Stimulated activated memory B cell treated with anti-CD40 and anti-IgM and Interleukin-4, amounts not matched to agents 10 μg/mL and 1 μg/mL and 100 μg/mL, for 72 hours (primary cell): ENCODE measurements at regions not wholly inside any gene's neighbourhood (a gene's known extent, or its start where the extent isn't known, plus 50 kb on each side); places are given as distances from the start of the nearest gene placed in this dataset.
A peak's percentile ranks its signal among the peaks of the same experiment; 100 is the strongest.

Source experiments
- ATAC-seq: fragments of 150-1000 bp; cut with Tn5 transposase; 2 replicates; pipeline ENCODE4 v1.10.0; 2021
- H3K27ac Mint-ChIP-seq: one replicate; pipeline ENCODE4 v1.8.0; 2022; ENCODE audit warnings: mild to moderate bottlenecking, mixed read lengths
- H3K27me3 Mint-ChIP-seq: one replicate; pipeline ENCODE4 v1.8.0; 2022; ENCODE audit warnings: mixed read lengths
- H3K36me3 Mint-ChIP-seq: one replicate; pipeline ENCODE4 v1.8.0; 2022; ENCODE audit warnings: mixed read lengths
- H3K4me1 Mint-ChIP-seq: one replicate; pipeline ENCODE4 v1.8.0; 2022; ENCODE audit warnings: mixed read lengths
- H3K4me3 Mint-ChIP-seq: one replicate; pipeline ENCODE4 v1.8.0; 2022; ENCODE audit warnings: mild to moderate bottlenecking, moderate library complexity, mixed read lengths
- H3K9me3 Mint-ChIP-seq: one replicate; pipeline ENCODE4 v1.8.0; 2022; ENCODE audit warnings: mixed read lengths

DNA sequence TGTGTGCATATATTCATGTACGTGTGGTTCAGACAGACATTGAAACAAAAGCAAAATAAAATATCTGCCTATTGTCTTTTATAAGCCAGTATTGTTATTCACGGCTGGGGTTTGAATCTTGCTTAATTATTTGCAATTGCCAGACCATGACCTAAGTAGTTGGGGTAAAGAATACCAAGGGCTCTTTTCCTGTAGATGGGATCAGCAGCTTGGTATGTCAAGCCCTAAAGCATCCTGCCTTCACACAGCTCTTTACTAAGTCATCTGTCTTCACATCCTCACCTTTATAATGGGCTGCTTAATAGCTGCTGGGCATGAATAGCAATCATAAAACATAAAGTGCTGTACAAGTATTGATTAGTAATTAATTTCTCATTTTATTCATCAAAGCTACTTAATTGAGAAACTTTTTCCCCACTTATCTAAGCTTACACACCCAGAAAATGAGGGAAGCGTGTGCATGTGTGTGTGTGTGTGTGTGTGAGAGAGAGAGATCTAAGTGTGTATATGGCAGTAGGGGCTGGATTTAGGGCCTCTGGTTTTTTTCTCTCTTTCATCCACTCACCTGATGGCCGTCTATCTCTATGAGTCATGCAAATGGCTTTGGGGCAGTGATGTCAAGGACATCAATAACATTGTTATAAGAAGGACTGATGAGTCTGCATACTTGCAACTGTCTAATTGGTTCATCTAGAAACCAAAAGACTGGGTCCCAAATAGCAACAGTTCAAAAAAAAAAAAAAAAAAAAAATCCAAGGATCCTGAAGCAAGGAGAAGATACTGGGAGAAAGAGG is 244.1 kb upstream of the TNP1 start:
- Mint-ChIP-seq H3K27me3 (peaks cover 8% of the 10 kb centered on the region), H3K27ac (no peak overlapping the region), H3K4me1 (peaks cover 13% of the 10 kb centered on the region), H3K9me3 (peaks cover 4% of the 10 kb centered on the region), H3K4me3 (no peak overlapping the region), H3K36me3 (no peaks in the 10 kb centered on the region)
- ATAC-seq, result no peak

DNA sequence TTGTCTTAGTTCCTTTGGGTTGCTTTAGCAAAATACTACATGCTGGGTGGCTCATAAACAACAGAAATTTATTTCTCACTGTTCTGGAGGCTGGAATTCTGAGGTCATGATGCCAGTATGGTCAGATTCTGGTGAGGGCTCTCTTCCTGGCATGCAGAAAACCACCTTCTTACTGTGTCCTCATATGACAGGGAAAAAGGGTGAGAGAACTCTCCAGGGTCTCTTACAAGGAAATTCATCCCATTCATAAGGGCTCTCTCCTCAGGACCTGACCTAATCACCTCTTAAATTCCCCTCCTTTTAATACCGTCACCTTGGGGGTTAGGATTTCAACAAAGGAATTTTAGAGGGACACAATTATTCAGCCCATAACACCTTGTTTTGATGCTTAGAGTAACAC is 243.1 kb upstream of the TNP1 start:
- Mint-ChIP-seq H3K4me1 (peaks cover 13% of the 10 kb centered on the region), H3K27me3 (peaks cover 8% of the 10 kb centered on the region), H3K4me3 (no peak overlapping the region), H3K9me3 (peaks cover 4% of the 10 kb centered on the region), H3K27ac (no peak overlapping the region), H3K36me3 (no peaks in the 10 kb centered on the region)
- ATAC-seq, result no peak

DNA sequence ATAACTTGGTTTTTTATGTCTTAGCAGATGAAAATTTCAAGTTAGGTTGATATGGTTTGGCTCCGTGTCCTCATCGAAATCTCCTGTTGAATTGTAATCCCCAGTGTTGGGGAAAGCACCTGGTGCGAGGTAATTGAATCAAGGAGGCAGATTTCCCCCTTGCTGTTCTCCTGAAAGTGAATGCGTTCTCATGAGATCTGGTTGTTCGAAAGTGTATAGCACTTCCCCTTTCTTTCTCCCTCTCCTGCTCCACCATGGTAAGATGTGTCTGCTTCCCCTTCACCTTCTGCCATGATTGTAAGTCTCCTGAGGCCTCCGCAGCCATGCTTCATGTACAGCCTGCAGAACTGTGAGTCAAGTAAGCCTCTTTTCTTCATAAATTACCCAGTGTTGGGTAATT is 242.1 kb upstream of the TNP1 start:
- H3K9me3 Mint-ChIP-seq, result peaks cover 4% of the 10 kb centered on the region
- peaks cover 8% of the 10 kb centered on the region for H3K4me1 Mint-ChIP-seq
- H3K27ac Mint-ChIP-seq, result no peak overlapping the region
- ATAC-seq, result peak; percentile 68
- peaks cover 8% of the 10 kb centered on the region for H3K27me3 Mint-ChIP-seq
- H3K36me3 Mint-ChIP-seq, result no peaks in the 10 kb centered on the region
- H3K4me3 Mint-ChIP-seq, result no peak overlapping the region

DNA sequence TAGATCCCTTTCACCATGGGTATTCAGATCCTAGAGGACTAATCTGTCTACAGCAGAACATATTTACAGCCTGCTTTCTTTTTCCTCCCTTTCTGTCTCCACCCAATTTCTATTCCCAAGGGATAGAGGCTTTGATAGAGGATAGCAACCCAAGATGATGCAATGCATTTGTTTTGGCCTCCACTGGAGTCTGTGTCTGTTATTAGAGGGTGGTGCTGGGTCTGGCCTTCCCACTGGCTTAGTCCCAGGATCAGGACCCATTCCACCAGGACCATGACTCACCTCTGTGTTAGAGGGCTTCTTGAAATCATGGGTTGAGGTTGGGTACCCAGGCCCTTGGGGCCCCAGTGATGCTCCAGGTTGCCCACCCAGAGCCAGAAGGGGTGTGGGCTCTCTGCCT is 239.7 kb upstream of the TNP1 start:
- Mint-ChIP-seq H3K4me3 (no peak overlapping the region), H3K36me3 (no peaks in the 10 kb centered on the region), H3K4me1 (peaks cover 8% of the 10 kb centered on the region), H3K27me3 (peaks cover 7% of the 10 kb centered on the region), H3K27ac (no peak overlapping the region), H3K9me3 (no peaks in the 10 kb centered on the region)
- no peak for ATAC-seq

DNA sequence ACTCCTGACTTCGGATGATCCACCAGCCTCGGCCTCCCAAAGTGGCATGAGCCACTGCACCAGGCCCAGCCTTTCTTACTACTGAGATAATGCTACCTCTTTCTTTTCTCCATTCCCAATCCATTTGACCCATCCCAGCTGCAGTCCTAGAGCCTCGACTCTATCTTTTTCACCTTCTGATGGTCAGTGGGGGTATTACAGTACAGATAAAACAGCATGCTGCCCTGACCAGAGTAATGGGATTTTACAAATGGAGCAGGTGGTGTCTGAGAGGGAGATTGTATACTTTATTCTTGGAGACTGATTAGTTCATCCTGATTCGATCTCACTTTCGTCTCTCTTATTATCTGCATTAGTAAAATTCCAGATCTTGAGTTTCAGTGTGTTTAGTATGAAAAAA is 238.6 kb upstream of the TNP1 start:
- Mint-ChIP-seq H3K27me3 (no peaks in the 10 kb centered on the region), H3K9me3 (no peaks in the 10 kb centered on the region), H3K4me3 (no peak overlapping the region), H3K27ac (no peak overlapping the region), H3K36me3 (no peaks in the 10 kb centered on the region), H3K4me1 (peaks cover 8% of the 10 kb centered on the region)
- ATAC-seq, result no peak

DNA sequence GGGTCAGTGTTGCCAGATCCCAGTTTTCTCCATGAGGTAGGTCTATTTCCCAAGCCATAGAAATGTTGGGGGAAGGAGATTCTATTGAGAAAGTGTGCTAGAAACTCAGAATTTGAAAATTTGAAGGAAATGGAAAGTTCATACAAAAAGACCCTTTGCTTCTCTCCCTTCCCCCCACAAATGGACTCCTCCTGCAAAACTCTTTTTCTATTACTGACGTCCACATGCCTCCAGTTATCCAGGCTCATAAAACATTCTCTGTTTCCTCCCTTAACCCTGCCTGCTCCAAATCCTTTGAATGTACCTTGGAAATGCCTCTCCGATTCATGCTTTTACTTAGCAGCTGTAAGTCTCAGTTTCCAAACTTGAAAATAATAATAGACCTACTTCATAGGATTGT is 237.5 kb upstream of the TNP1 start:
- H3K4me3 Mint-ChIP-seq, result no peak overlapping the region
- H3K27ac Mint-ChIP-seq, result no peak overlapping the region
- no peaks in the 10 kb centered on the region for H3K27me3 Mint-ChIP-seq
- no peaks in the 10 kb centered on the region for H3K9me3 Mint-ChIP-seq
- H3K36me3 Mint-ChIP-seq, result no peaks in the 10 kb centered on the region
- peaks cover 7% of the 10 kb centered on the region for H3K4me1 Mint-ChIP-seq
- no peak for ATAC-seq

DNA sequence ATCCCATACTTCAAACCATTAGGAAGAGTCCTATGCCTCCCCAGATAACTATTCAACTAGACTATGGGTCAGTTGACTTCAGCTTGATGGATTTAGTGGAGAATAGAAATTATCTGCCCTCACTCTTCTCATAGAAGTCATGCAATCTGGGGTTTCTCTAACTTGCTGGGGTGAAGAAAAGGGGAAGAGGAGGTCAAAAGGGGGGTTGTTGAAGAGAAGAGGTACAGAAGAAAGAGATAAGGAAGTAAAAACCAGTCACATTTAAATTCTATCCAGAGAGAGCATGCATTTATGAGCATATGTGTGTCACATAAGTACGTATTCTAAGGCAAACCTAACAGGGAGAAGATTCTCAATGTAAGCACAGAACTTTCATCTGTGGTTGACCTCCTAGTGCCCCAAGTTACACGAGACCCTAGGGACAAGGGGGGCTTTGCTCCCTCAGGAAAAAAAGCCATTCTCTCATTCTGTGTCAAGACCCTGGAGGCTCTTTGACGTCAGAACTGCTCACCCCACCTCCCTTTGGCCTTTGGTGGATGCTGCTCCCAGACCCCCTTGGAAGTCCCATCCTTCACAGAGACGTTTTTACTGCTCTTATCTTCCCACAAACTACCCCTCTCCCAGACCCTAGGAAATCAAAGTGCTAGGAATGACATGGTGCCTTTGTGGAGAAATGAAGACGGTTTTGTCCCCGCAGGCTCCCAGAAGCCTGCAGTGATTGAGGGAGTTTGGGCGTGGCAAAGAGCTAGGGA is 236.8 kb upstream of the TNP1 start:
- Mint-ChIP-seq H3K27me3 (no peaks in the 10 kb centered on the region), H3K36me3 (no peaks in the 10 kb centered on the region), H3K4me3 (no peak overlapping the region), H3K27ac (no peak overlapping the region), H3K4me1 (peaks cover under 1% of the 10 kb centered on the region), H3K9me3 (no peaks in the 10 kb centered on the region)
- ATAC-seq, result no peak

DNA sequence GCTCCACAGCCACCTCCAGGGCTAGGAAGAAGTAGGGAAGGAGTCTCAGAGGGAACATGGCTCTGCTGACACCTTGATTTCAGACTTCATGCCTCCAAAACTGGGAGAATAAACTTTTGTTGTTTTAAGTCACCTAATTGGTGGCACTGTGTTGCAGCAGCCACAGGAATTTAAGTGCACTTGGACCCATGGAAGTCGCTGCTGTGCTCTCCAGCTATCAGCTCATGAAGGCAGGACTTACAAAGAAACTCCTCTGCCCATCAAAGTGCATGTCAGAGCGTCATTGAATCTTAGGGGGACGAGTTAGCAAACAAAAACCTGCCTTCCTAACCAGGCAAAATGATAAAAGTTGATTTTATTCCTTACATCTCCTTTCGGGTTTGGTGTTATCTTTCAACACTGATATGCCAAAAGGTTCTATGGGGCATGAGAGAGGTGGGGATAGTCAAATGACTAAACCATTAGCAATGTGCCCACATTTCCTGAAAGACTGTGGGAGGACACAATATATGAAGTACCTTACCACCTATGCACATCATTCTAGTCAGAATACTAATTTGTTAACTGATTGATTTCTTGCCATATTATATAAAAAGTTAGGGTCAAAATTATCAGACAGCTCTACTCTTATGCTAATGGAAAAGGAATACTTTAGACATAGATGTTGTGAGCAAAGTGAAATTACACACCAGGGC is 235.8 kb upstream of the TNP1 start:
- Mint-ChIP-seq H3K27ac (no peak overlapping the region), H3K27me3 (no peaks in the 10 kb centered on the region), H3K9me3 (peaks cover 3% of the 10 kb centered on the region), H3K36me3 (no peaks in the 10 kb centered on the region), H3K4me3 (no peak overlapping the region), H3K4me1 (peaks cover 7% of the 10 kb centered on the region)
- ATAC-seq, result no peak

DNA sequence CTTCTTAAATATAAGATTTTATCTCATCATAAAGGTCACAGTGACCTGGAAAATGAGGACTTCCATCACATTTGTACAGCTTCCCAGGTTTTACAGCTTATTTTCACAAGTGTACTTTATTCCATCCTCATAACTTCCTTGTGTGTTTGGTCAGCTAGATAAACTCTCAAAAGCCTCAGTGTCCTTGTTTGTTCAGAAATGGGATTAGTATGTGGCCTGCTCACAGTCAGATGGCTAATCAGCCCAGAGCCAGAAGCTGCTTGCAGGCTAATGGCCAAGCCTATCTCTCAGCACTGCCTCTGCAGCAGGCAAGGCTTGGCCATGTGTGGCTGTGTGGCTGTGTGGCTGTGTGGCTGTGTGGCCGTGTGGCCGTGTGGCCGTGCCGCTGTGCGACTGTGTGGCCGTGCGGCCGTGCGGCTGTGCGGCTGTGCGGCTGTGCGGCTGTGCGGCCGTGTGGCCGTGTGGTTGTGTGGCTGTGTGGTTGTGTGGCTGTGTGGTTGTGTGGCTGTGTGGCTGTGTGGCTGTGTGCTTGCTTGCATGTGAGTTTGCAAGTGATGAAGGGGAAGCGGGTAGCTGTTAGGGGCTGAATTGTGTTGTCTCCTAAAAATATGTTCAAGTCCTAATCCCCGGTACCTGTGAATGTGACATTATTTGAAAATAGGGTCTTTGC is 233.0 kb upstream of the TNP1 start:
- H3K27me3 Mint-ChIP-seq, result no peaks in the 10 kb centered on the region
- peaks cover 3% of the 10 kb centered on the region for H3K9me3 Mint-ChIP-seq
- H3K27ac Mint-ChIP-seq, result no peak overlapping the region
- H3K36me3 Mint-ChIP-seq, result no peaks in the 10 kb centered on the region
- ATAC-seq, result no peak
- H3K4me1 Mint-ChIP-seq, result peaks cover 14% of the 10 kb centered on the region
- no peak overlapping the region for H3K4me3 Mint-ChIP-seq

DNA sequence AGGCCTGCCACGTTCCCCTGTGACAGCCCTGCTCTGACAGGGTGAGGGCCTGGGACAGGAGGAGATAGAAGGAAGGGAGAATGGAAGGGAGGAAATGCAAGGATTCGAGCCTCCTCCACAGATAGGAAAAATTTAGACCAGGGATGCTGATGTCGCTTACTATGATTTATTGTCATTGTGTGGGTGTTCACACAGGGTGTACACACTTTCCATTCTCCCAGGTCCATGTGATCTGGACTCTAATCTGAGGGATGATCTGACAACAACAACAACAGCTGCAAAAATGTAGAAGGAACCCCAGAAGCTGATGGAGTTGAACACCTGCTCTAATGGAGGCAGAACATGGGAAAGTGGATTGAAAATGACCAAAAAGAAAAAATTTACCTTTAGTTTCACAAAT is 231.7 kb upstream of the TNP1 start:
- Mint-ChIP-seq H3K4me3 (no peak overlapping the region), H3K9me3 (peaks cover 3% of the 10 kb centered on the region), H3K27ac (peak overlapping the region; percentile 17)

DNA sequence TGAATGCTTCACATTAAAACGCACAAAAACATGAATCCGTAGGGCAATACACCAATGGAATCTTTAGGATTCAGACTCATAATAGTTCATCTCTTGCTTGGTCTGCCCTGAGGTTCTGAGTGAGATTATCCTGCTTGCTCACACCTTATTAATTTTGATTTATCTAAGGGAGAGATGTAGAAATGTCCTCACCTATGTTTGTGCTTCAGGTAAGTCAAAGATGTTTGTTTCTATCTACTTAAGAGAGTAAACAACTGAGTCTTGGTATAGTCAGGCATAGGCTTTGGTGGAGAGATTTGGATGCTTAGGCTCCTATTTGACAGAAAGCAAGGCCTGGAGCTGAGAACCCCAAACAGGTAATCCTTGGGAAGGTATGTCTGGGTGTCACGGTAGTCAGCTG is 231.0 kb upstream of the TNP1 start:
- H3K4me1 Mint-ChIP-seq, result peaks cover 18% of the 10 kb centered on the region
- H3K27me3 Mint-ChIP-seq, result no peaks in the 10 kb centered on the region
- no peaks in the 10 kb centered on the region for H3K36me3 Mint-ChIP-seq
- peak overlapping the region; percentile 17 for H3K27ac Mint-ChIP-seq
- no peak overlapping the region for H3K4me3 Mint-ChIP-seq
- ATAC-seq, result no peak
- peaks cover 3% of the 10 kb centered on the region for H3K9me3 Mint-ChIP-seq

More for the DNA sequence above, 231.7 kb upstream of the TNP1 start:
- no peak for ATAC-seq
- H3K4me1 Mint-ChIP-seq, result peaks cover 14% of the 10 kb centered on the region
- H3K27me3 Mint-ChIP-seq, result no peaks in the 10 kb centered on the region
- no peaks in the 10 kb centered on the region for H3K36me3 Mint-ChIP-seq

DNA sequence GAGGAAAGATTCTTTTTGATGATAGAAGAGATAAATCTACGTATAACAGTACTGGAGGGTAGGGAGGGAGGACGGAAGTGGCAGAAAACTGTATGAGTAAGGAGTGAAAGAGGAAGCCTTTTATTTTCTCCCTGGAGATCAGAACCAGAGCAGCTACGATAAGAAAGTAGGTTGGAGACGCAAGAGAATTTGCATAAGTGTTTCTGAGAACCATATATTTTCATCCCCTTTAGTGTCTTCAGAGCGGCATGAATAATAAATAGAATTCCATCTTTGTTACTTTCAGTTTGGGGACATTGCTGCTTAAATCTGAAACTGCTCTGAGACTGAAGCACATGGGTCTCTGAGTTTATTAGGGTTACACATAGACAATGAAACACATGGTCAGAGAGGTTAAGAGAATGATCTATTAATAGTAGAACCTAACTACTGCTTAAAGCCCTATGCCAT is 230.2 kb upstream of the TNP1 start:
- peak; percentile 83 for ATAC-seq
- no peaks in the 10 kb centered on the region for H3K36me3 Mint-ChIP-seq
- no peaks in the 10 kb centered on the region for H3K27me3 Mint-ChIP-seq
- H3K4me1 Mint-ChIP-seq, result peaks cover 22% of the 10 kb centered on the region
- no peak overlapping the region for H3K4me3 Mint-ChIP-seq
- H3K9me3 Mint-ChIP-seq, result peaks cover 3% of the 10 kb centered on the region
- H3K27ac Mint-ChIP-seq, result no peak overlapping the region

DNA sequence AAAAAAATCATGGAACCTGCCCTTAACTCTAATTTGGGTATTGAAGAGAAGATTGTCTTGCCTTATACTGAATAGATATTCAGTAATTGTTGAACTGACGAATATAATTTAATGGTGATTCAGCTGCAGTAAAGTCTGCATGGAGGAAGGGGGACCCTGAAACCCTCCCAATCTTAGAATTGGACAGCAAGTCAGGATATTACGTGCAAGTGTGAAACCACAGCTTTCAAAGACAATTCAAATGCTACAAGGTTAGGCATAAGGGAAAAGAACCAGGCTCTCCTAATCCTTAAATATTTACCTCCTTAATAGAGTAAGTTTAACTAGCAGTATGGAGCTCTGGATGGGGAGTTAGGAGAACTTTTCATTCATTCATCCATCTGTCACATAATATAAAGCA is 226.9 kb upstream of the TNP1 start:
- peaks cover 8% of the 10 kb centered on the region for H3K27me3 Mint-ChIP-seq
- H3K36me3 Mint-ChIP-seq, result no peaks in the 10 kb centered on the region
- peaks cover 3% of the 10 kb centered on the region for H3K9me3 Mint-ChIP-seq
- H3K4me1 Mint-ChIP-seq, result peaks cover 22% of the 10 kb centered on the region
- H3K27ac Mint-ChIP-seq, result peak overlapping the region; percentile 46
- ATAC-seq, result no peak
- H3K4me3 Mint-ChIP-seq, result no peak overlapping the region

DNA sequence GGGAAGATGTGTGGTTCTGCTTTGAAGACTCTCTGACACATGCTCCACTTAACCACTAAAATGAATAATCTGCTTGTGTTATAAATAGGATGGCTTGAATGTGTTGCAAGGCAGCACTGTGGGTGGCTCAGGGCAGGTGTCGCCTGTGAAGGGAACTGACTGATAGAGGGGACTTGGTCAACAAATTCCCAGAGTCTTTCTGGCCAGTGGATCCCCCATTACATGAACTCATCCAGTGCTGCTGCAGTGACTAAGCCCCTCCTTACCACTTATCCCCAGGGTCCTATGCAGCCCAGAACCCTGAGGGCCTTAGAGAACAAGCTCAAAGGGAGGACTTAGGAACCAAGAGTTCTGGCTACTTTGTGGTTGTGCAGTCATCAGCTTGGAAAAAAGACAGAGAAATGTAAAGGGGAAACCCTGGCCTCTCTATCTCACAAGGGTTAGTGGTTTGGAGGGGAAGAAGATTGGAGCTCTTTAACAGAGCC is 226.2 kb upstream of the TNP1 start:
- Mint-ChIP-seq H3K27me3 (peaks cover 8% of the 10 kb centered on the region), H3K9me3 (peaks cover under 1% of the 10 kb centered on the region), H3K4me3 (no peak overlapping the region), H3K36me3 (no peaks in the 10 kb centered on the region), H3K4me1 (peaks cover 17% of the 10 kb centered on the region), H3K27ac (peak overlapping the region; percentile 46)
- peak; percentile 64 for ATAC-seq

DNA sequence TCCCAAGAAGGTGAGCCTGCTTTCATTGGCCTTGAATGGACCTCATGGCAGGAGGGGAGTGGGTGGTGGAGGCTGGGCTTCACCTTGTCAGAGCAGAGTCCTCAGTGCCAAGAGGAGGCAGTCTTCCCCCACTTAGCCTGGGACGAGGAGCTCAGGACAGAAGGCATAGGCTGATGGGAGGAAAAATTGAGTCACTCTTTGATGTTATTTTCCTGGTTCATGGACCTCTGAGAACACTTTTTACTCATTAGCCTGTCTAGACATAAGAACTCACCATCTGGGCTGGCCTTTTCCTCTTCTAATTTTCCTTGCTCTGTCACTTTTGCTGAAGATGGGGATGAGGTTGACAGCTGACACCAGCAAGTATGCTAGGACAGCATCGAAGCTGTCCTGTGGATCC is 225.7 kb upstream of the TNP1 start:
- H3K9me3 Mint-ChIP-seq, result no peaks in the 10 kb centered on the region
- H3K27ac Mint-ChIP-seq, result peak overlapping the region; percentile 46
- H3K36me3 Mint-ChIP-seq, result no peaks in the 10 kb centered on the region

More for the DNA sequence above, 225.7 kb upstream of the TNP1 start:
- peaks cover 15% of the 10 kb centered on the region for H3K4me1 Mint-ChIP-seq
- H3K27me3 Mint-ChIP-seq, result peaks cover 8% of the 10 kb centered on the region
- no peak overlapping the region for H3K4me3 Mint-ChIP-seq
- no peak for ATAC-seq
